Fibroblast of mammary gland (primary cell): ENCODE measurements at regions not wholly inside any gene's neighbourhood (a gene's known extent, or its start where the extent isn't known, plus 50 kb on each side); places are given as distances from the start of the nearest gene placed in this dataset.

Source experiments
- DNase-seq: peaks from one replicate; pipeline ENCODE4 v3.0.0-alpha.2; 2010; ENCODE audit warnings: low read depth
- H3K4me3 ChIP-seq: 2 replicates; pipeline ENCODE4 v1.5.1; 2011; ENCODE audit warnings: low read depth, mild to moderate bottlenecking, low read length, moderate library complexity; ENCODE audit not compliant: control insufficient read depth
- TF ChIP-seq, protein P1 (sequence below): conservative IDR thresholded peaks from 2 replicates; pipeline ENCODE4 v1.5.1; 2011; ENCODE audit warnings: low read depth, low read length, inconsistent platforms; ENCODE audit not compliant: control insufficient read depth, insufficient read depth

DNA sequence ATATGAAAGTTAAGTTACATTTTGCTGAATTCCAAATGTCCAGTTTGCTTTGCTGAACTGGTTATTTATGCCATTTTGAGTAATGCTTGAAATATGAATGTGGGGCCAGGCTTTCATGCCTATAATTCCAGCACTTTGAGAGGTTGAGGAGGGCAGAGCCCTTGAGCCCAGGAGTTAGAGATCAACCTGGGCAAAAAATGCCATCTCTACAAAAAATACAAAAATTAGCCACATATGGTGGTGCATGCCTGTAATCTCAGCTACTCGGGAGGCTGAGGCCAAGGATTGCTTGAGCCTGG lies 101.2 kb upstream of the ITGA6 start:
- DNase-seq, result no peak
- TF ChIP-seq, protein P1, sequence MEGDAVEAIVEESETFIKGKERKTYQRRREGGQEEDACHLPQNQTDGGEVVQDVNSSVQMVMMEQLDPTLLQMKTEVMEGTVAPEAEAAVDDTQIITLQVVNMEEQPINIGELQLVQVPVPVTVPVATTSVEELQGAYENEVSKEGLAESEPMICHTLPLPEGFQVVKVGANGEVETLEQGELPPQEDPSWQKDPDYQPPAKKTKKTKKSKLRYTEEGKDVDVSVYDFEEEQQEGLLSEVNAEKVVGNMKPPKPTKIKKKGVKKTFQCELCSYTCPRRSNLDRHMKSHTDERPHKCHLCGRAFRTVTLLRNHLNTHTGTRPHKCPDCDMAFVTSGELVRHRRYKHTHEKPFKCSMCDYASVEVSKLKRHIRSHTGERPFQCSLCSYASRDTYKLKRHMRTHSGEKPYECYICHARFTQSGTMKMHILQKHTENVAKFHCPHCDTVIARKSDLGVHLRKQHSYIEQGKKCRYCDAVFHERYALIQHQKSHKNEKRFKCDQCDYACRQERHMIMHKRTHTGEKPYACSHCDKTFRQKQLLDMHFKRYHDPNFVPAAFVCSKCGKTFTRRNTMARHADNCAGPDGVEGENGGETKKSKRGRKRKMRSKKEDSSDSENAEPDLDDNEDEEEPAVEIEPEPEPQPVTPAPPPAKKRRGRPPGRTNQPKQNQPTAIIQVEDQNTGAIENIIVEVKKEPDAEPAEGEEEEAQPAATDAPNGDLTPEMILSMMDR, result no peak

GRCh38 chr2:172328103-172328841 lies 99.1 kb upstream of the ITGA6 start:
- no peak for DNase-seq
- TF ChIP-seq, protein P1, result no peak

More for the DNA sequence above, 101.2 kb upstream of the ITGA6 start:
- no peak overlapping the region for H3K4me3 ChIP-seq

DNA sequence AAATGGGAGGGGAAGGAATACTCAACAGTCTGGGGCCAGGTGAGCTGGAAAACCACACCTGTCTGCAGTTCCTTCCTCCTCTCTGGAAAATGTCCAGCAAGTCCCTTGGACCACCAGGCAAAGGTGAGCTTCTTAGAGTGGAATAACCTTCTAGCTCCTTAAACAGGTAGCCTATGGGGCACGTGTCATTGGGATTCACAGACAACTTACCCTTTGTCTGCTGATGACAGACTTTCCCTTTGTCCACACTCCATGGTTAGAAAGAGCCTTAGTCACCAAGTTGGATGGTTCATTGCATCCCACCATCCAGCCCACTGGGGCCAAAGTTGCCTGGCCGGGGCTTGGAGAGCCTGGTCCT lies 98.0 kb upstream of the ITGA6 start:
- TF ChIP-seq, protein P1, result no peak
- H3K4me3 ChIP-seq, result no peak overlapping the region
- DNase-seq, result no peak

More at GRCh38 chr2:172328103-172328841, 99.1 kb upstream of the ITGA6 start:
- H3K4me3 ChIP-seq, result no peak overlapping the region

DNA sequence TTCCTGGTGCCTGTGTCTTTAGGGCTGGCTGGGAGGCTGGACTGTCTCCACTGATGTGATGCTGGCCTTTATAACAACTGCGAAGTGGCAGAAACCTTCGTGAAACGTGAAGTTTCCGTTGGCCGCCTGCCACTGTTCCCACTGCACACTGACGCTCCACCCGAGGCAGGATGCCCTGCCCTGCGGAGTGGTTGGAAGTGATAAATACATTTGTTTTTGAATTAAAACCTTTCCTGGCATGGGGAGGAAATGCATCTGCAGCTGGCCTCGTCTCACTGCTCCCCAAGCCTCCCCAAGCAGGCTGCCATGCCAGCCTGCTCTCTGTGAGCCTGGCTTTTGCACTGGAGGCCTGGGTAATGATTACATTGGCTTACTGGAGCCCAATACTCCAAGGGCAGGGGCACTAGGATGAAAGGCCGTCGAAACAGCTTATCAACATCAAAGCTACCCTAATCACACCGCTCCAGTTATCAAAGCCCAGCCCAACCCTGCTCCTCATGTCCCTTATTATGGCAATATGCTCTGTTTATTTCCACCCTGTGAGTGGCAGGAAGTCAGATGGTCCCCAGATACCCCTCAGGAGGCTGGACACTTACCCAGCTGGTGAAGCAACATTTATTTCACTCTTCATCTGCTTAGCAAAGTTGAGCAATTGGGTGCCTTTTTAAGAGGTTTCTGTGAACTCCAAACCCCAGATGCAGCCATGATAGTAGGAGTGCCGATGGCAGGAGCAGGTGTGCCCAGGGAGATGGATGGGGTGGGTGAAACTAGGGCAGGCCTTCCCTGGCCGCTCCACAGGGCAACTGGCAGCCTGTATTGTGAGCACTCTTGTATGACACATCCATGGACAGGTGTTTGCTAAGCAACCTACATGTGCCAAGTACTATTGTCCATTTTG lies 97.4 kb upstream of the ITGA6 start:
- DNase-seq, result no peak
- TF ChIP-seq, protein P1, result no peak
- H3K4me3 ChIP-seq, result no peak overlapping the region

GRCh38 chr2:172332507-172332906 lies 94.9 kb upstream of the ITGA6 start:
- no peak overlapping the region for H3K4me3 ChIP-seq
- no peak for DNase-seq
- TF ChIP-seq, protein P1, result no peak

DNA sequence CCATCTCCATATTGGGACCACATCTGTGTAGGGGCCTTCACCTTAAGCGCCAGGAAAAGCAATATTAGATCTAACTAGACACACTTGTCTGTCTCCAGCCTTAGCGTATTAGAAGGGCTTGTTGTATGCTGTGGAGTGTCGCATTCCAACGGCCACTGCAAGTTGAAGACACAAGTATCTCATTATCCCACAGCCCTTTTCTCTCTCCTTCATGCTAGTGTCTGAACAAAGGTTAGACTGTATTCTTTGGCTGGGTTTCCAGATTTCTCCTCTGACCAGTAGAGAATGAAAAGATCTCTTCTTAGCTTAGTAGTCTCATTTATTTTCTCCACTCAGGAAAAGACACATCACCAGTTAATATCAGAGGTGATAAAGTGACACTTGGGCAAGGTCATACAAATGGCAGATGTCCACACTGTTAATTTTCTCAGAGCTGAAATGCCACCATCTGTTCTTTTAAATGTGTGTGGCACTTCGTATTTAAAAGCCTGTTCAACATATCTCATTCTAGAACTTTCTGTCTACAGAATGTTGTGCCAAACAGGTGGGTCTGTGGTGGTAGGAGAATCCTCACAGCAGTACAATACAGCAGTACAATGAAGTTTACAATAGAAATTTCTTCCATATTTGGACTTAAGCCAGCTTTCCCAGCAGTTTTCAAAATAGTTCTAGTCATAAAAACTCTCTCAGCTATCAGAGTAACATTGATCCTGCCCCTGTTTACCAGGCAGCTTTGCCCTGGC lies 94.0 kb upstream of the ITGA6 start:
- DNase-seq, result no peak
- TF ChIP-seq, protein P1, result no peak
- H3K4me3 ChIP-seq, result no peak overlapping the region
